Endothelial cell of umbilical vein (primary cell): ENCODE measurements at regions not wholly inside any gene's neighbourhood (a gene's known extent, or its start where the extent isn't known, plus 50 kb on each side); places are given as distances from the start of the nearest gene placed in this dataset.

Experiments used
- BruUV-seq: library from RNA; stranded (reverse); fragments of 400-500 nt; replicated peaks from 2 replicates; lab custom pipeline; 2021; lab: Mats Ljungman, UMichigan
- CTCF ChIA-PET: fragments of 300-600, 350-600 bp; sonication (Branson Sonifier 250); formaldehyde crosslinking; loops from one replicate; lab custom pipeline; 2021; ENCODE audit warnings: antibody characterized with exemption, inconsistent platforms; lab: Charles Lee
- POLR2A ChIA-PET: fragments of 300-600, 350-600 bp; sonication (Branson Sonifier 250); formaldehyde crosslinking; loops from one replicate; lab custom pipeline; 2021; ENCODE audit warnings: antibody characterized with exemption, inconsistent platforms; lab: Charles Lee
- DNase-seq: peaks from one replicate; pipeline ENCODE4 v3.0.0-alpha.2; 2011; ENCODE audit warnings: low read depth, low spot score
- FAIRE-seq: peaks from 2 replicates; lab custom pipeline; 2011; peaks lifted over from hg19 to GRCh38; lab: Jason Lieb, UNC
- H2AFZ ChIP-seq: 2 replicates; pipeline ENCODE4 v1.6.0; 2012; ENCODE audit warnings: low read depth, low read length, control low read depth, inconsistent platforms
- H3K27ac ChIP-seq: 2 replicates; pipeline ENCODE4 v1.5.1; 2011; ENCODE audit warnings: low read depth, mild to moderate bottlenecking, control low read depth, low read length, moderate library complexity; ENCODE audit not compliant: insufficient read depth
- H3K27me3 ChIP-seq, 2 experiments: 2 replicates each; pipeline versions ENCODE4 v1.6.0 to v1.6.1; 2011; ENCODE audit warnings: low read length in 2 of 2, mixed read lengths in 1 of 2; ENCODE audit not compliant: control insufficient read depth in 2 of 2, insufficient read depth in 2 of 2
- H3K36me3 ChIP-seq, 2 experiments: 2 replicates in 1 of 2; 3 replicates in 1 of 2; pipeline ENCODE4 v1.5.1; 2011; ENCODE audit warnings: low read length in 2 of 2, mild to moderate bottlenecking in 1 of 2, moderate library complexity in 1 of 2; ENCODE audit not compliant: control insufficient read depth in 2 of 2, insufficient read depth in 2 of 2; ENCODE audit errors: extremely low read depth in 1 of 2
- H3K4me1 ChIP-seq: 3 replicates; pipeline ENCODE4 v1.5.1; 2011; ENCODE audit warnings: mild to moderate bottlenecking, low read length; ENCODE audit not compliant: control insufficient read depth, insufficient read depth; ENCODE audit errors: extremely low read depth
- H3K4me2 ChIP-seq: 2 replicates; pipeline ENCODE4 v1.6.1; 2011; ENCODE audit warnings: low read length, control low read depth, mixed read lengths; ENCODE audit not compliant: insufficient read depth
- H3K4me3 ChIP-seq, 3 experiments: fragments of 200-600 bp in 1 of 3; sonication (generic), shearing (Covaris generic) in 1 of 3; replicated peaks in 1 of 3; 2 replicates each; pipeline ENCODE4 v1.5.1; 2011 to 2016; ENCODE audit warnings: control low read depth in 3 of 3, low read length in 3 of 3, mild to moderate bottlenecking in 2 of 3, inconsistent platforms in 1 of 3, low read depth in 1 of 3, moderate library complexity in 1 of 3; ENCODE audit not compliant: insufficient read depth in 1 of 3
- H3K79me2 ChIP-seq: 2 replicates; pipeline ENCODE4 v1.6.0; 2012; ENCODE audit warnings: low read length, inconsistent platforms; ENCODE audit not compliant: control insufficient read depth, insufficient read depth
- H3K9ac ChIP-seq: replicated peaks from 2 replicates; pipeline ENCODE3; 2011; ENCODE audit warnings: low read length, control low read depth; ENCODE audit not compliant: insufficient read depth; ENCODE audit errors: extremely low read depth
- H3K9me1 ChIP-seq: replicated peaks from 3 replicates; pipeline ENCODE4 v1.6.0; 2011; ENCODE audit warnings: mild to moderate bottlenecking, low read length; ENCODE audit not compliant: control insufficient read depth, insufficient read depth; ENCODE audit errors: extremely low read depth
- H3K9me3 ChIP-seq: replicated peaks from 2 replicates; pipeline ENCODE4 v1.5.1; 2012; ENCODE audit warnings: low read length, inconsistent platforms; ENCODE audit not compliant: control insufficient read depth, insufficient read depth
- H4K20me1 ChIP-seq: replicated peaks from 2 replicates; pipeline ENCODE3; 2011; ENCODE audit warnings: mild to moderate bottlenecking, low read length; ENCODE audit not compliant: control insufficient read depth, insufficient read depth; ENCODE audit errors: extremely low read depth
- EZH2 ChIP-seq: IDR thresholded peaks from 2 replicates; pipeline ENCODE4 v1.6.1; 2012; ENCODE audit warnings: borderline replicate concordance, low read depth, mild to moderate bottlenecking, moderate library complexity, low read length, inconsistent platforms; ENCODE audit not compliant: severe bottlenecking
- FOS ChIP-seq: IDR thresholded peaks from 2 replicates; pipeline ENCODE4 v1.6.1; 2011; ENCODE audit warnings: mild to moderate bottlenecking, low read length, moderate library complexity, borderline replicate concordance; ENCODE audit not compliant: insufficient read depth
- GATA2 ChIP-seq: IDR thresholded peaks from 2 replicates; pipeline ENCODE4 v1.7.0; 2011; ENCODE audit warnings: low read depth, mild to moderate bottlenecking, moderate library complexity, mixed read lengths, low read length; ENCODE audit not compliant: insufficient read length, insufficient read depth
- JUN ChIP-seq: IDR thresholded peaks from 2 replicates; pipeline ENCODE4 v1.6.1; 2011; ENCODE audit warnings: borderline replicate concordance, low read depth; ENCODE audit not compliant: insufficient read length, insufficient read depth
- MYC ChIP-seq: IDR thresholded peaks from one replicate; pipeline ENCODE4 v1.6.1; 2011; ENCODE audit warnings: mild to moderate bottlenecking, low read depth, low read length
- POLR2A ChIP-seq: IDR thresholded peaks from 2 replicates; pipeline ENCODE4 v1.6.1; 2012; ENCODE audit warnings: low read depth, mild to moderate bottlenecking, control low read depth, low read length
- POLR2AphosphoS5 ChIP-seq: IDR thresholded peaks from 2 replicates; pipeline ENCODE4 v1.6.1; 2012; ENCODE audit warnings: low read depth, mild to moderate bottlenecking, control low read depth, low read length, moderate library complexity; ENCODE audit not compliant: insufficient read depth
- dilution Hi-C: fragments of 300-500 bp; cut with MboI; formaldehyde crosslinking; loops from one replicate; pipeline ENCODE4 v1.15.0; 2019; ENCODE audit warnings: low sequenced_read_pairs; ENCODE audit not compliant: extremely low pct_ligation_motif_present
- intact Hi-C: fragments of 100-400 bp; cut with micrococcal nuclease; formaldehyde crosslinking; loops from one replicate; pipeline ENCODE4 v1.10.0; 2022
- TF ChIP-seq, protein P1 (sequence below): IDR thresholded peaks from 2 replicates; pipeline ENCODE4 v1.6.1; 2011; ENCODE audit not compliant: insufficient read depth, insufficient read length
- TF ChIP-seq, protein P2 (sequence below), 2 donors: IDR thresholded peaks; 1 replicate in 1 of 2; 2 replicates in 1 of 2; pipeline ENCODE4 v1.5.1; 2011; ENCODE audit warnings: low read length in 2 of 2, mild to moderate bottlenecking in 2 of 2, moderate library complexity in 2 of 2, control low read depth in 1 of 2, inconsistent platforms in 1 of 2, low read depth in 1 of 2; ENCODE audit not compliant: insufficient read depth in 1 of 2; ENCODE audit errors: extremely low read depth in 1 of 2

DNA sequence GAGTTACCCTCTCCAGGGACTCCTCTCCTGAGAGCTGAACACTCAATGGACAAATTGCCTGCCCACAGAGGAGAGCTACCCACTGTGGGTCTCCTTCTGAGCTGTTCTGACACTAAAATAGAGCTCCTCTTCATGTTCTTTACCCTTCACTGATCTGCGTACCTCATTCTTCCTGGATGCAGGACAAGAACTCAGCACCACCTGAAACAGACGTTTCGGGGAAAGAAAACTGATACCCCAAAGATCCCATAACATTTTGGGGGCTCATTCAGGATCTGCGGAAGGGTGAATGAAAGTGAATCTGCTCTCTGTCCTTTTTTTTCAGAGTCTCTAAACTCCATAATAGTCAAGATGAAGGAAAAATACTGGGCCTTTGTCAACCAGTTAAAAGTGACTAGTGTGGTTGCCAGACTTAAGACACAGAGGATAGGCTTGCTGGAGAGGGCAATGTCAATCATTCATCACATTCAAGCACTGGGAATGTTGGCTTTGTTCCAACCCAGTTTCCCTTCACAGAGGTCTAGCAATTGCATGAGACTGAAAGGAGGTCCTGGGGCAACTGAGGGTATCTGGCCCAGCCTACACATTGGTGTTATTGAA lies 136.7 kb upstream of the SLITRK6 start:
- CTCF ChIA-PET, result no interaction called here
- Histone ChIP-seq H2AFZ (no peak overlapping the region), H3K4me1 (no peaks in the 10 kb centered on the region), H3K4me3 (no peak overlapping the region), H4K20me1 (no peaks in the 10 kb centered on the region), H3K27me3 (no peaks in the 10 kb centered on the region), H3K27ac (no peak overlapping the region), H3K4me2 (no peak overlapping the region), H3K79me2 (no peaks in the 10 kb centered on the region), H3K9me1 (no peaks in the 10 kb centered on the region), H3K36me3 (no peaks in the 10 kb centered on the region), H3K9ac (no peak overlapping the region), H3K9me3 (peaks cover 5% of the 10 kb centered on the region)
- TF ChIP-seq, protein P1, sequence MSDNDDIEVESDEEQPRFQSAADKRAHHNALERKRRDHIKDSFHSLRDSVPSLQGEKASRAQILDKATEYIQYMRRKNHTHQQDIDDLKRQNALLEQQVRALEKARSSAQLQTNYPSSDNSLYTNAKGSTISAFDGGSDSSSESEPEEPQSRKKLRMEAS, result no peak
- no peak for TF ChIP-seq EZH2
- no peak for TF ChIP-seq POLR2A
- TF ChIP-seq POLR2AphosphoS5, result no peak
- TF ChIP-seq, protein P2, sequence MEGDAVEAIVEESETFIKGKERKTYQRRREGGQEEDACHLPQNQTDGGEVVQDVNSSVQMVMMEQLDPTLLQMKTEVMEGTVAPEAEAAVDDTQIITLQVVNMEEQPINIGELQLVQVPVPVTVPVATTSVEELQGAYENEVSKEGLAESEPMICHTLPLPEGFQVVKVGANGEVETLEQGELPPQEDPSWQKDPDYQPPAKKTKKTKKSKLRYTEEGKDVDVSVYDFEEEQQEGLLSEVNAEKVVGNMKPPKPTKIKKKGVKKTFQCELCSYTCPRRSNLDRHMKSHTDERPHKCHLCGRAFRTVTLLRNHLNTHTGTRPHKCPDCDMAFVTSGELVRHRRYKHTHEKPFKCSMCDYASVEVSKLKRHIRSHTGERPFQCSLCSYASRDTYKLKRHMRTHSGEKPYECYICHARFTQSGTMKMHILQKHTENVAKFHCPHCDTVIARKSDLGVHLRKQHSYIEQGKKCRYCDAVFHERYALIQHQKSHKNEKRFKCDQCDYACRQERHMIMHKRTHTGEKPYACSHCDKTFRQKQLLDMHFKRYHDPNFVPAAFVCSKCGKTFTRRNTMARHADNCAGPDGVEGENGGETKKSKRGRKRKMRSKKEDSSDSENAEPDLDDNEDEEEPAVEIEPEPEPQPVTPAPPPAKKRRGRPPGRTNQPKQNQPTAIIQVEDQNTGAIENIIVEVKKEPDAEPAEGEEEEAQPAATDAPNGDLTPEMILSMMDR (IDR thresholded peaks at IDR 0.05; ENCODE audit: extremely low read depth in 1 of 2, insufficient read depth in 1 of 2, low read depth in 1 of 2, low read length in 2 of 2), result no peak
- BruUV-seq, result no TSS peak
- POLR2A ChIA-PET, result no interaction called here
- dilution Hi-C loops (no loop called here), intact Hi-C loops (no loop called here)
- FAIRE-seq (no peak), DNase-seq (no peak)

GRCh38 chr13:85930108-85930507 lies 130.9 kb upstream of the SLITRK6 start:
- FAIRE-seq (no peak), DNase-seq (no peak)
- BruUV-seq, result no TSS peak
- H3K79me2 ChIP-seq, result no peaks in the 10 kb centered on the region
- H3K9ac ChIP-seq, result no peak overlapping the region
- intact Hi-C loops (no loop called here), dilution Hi-C loops (no loop called here)
- H3K4me2 ChIP-seq, result no peak overlapping the region
- TF ChIP-seq EZH2 (no peak), POLR2A (no peak), FOS (no peak), GATA2 (no peak), POLR2AphosphoS5 (no peak), MYC (no peak), JUN (no peak)
- TF ChIP-seq, protein P1, result no peak
- TF ChIP-seq, protein P2 (IDR thresholded peaks at IDR 0.05; ENCODE audit: extremely low read depth in 1 of 2, insufficient read depth in 1 of 2, low read depth in 1 of 2, low read length in 2 of 2), result no peak
- no peaks in the 10 kb centered on the region for H3K9me3 ChIP-seq
- no peaks in the 10 kb centered on the region for H3K9me1 ChIP-seq
- H4K20me1 ChIP-seq, result no peaks in the 10 kb centered on the region
- no peak overlapping the region for H3K4me3 ChIP-seq
- ChIA-PET POLR2A (no interaction called here), CTCF (no interaction called here)
- H3K27ac ChIP-seq, result no peak overlapping the region
- H3K4me1 ChIP-seq, result no peaks in the 10 kb centered on the region
- H3K27me3 ChIP-seq, result no peaks in the 10 kb centered on the region
- no peak overlapping the region for H2AFZ ChIP-seq
- no peaks in the 10 kb centered on the region for H3K36me3 ChIP-seq
